IMR-90 (cell line): ENCODE measurements at regions not wholly inside any gene's neighbourhood (a gene's known extent, or its start where the extent isn't known, plus 50 kb on each side); places are given as distances from the start of the nearest gene placed in this dataset.

Experiments used
- ATAC-seq: fragments of 200-7000 bp; cut with Tn5 transposase; 2 replicates; pipeline ENCODE4 v1.9.1; 2020; ENCODE audit warnings: low read depth, mild to moderate bottlenecking, moderate library complexity
- BruUV-seq: library from RNA; stranded (reverse); fragments of 400-500 nt; replicated peaks from 2 replicates; lab custom pipeline; 2021; lab: Mats Ljungman, UMichigan
- CTCF ChIA-PET: fragments of 300-600 bp; formaldehyde crosslinking; extraction: SDS; loops from one replicate; lab custom pipeline; 2021; ENCODE audit warnings: antibody characterized with exemption; lab: Yijun Ruan, JAX
- POLR2A ChIA-PET: fragments of 300-600 bp; sonication (Branson Sonifier 250); formaldehyde crosslinking; loops from one replicate; lab custom pipeline; 2022; ENCODE audit warnings: antibody characterized with exemption; ENCODE audit not compliant: unreplicated experiment; lab: Charles Lee
- DNase-seq: peaks from one replicate; pipeline ENCODE4 v3.0.0; 2013
- H2AFZ ChIP-seq: replicated peaks from 2 replicates; pipeline ENCODE3; 2013; ENCODE audit warnings: low read length, mild to moderate bottlenecking; ENCODE audit not compliant: poor library complexity
- H2AK5ac ChIP-seq: 2 replicates; pipeline ENCODE4 v1.6.1; 2013; ENCODE audit warnings: low read depth, low read length, inconsistent platforms
- H2AK9ac ChIP-seq: replicated peaks from 2 replicates; pipeline ENCODE3; 2013; ENCODE audit warnings: mild to moderate bottlenecking, low read depth, low read length, moderate library complexity; ENCODE audit not compliant: poor library complexity
- H2BK120ac ChIP-seq: 2 replicates; pipeline ENCODE4 v1.6.1; 2013; ENCODE audit warnings: low read depth, low read length, inconsistent platforms
- H2BK15ac ChIP-seq: 3 replicates; pipeline ENCODE4 v1.6.1; 2013; ENCODE audit warnings: low read depth, low read length, inconsistent platforms
- H2BK20ac ChIP-seq: 2 replicates; pipeline ENCODE4 v1.6.1; 2013; ENCODE audit warnings: low read depth, mild to moderate bottlenecking, inconsistent platforms, low read length, moderate library complexity
- H2BK5ac ChIP-seq: 2 replicates; pipeline ENCODE4 v1.6.1; 2013; ENCODE audit warnings: mild to moderate bottlenecking, low read depth, low read length, inconsistent platforms; ENCODE audit not compliant: poor library complexity, severe bottlenecking
- H3K14ac ChIP-seq: replicated peaks from 2 replicates; pipeline ENCODE4 v1.6.1; 2013; ENCODE audit warnings: low read depth, low read length, inconsistent platforms
- H3K18ac ChIP-seq: 2 replicates; pipeline ENCODE4 v1.6.1; 2013; ENCODE audit warnings: low read depth, low read length, control low read depth
- H3K23ac ChIP-seq: 2 replicates; pipeline ENCODE4 v1.6.1; 2013; ENCODE audit warnings: low read depth, low read length, inconsistent platforms
- H3K27ac ChIP-seq: 2 replicates; pipeline ENCODE4 v1.5.1; 2013; ENCODE audit warnings: mild to moderate bottlenecking, control low read depth, low read length; ENCODE audit not compliant: insufficient read depth
- H3K27me3 ChIP-seq: 2 replicates; pipeline ENCODE4 v1.6.1; 2013; ENCODE audit warnings: low read length; ENCODE audit not compliant: control insufficient read depth, insufficient read depth
- H3K36me3 ChIP-seq: 2 replicates; pipeline ENCODE4 v1.6.1; 2013; ENCODE audit warnings: low read length, mixed read lengths; ENCODE audit not compliant: control insufficient read depth, insufficient read depth
- H3K4ac ChIP-seq: 2 replicates; pipeline ENCODE4 v1.6.1; 2013; ENCODE audit warnings: low read depth, low read length, inconsistent platforms
- H3K4me1 ChIP-seq: 2 replicates; pipeline ENCODE4 v1.6.1; 2013; ENCODE audit warnings: low read length, mixed read lengths; ENCODE audit not compliant: control insufficient read depth, insufficient read depth
- H3K4me2 ChIP-seq: 2 replicates; pipeline ENCODE4 v1.6.1; 2013; ENCODE audit warnings: low read depth, mild to moderate bottlenecking, control low read depth, low read length, moderate library complexity
- H3K4me3 ChIP-seq: 2 replicates; pipeline ENCODE4 v1.5.1; 2013; ENCODE audit warnings: low read depth, mild to moderate bottlenecking, control low read depth, low read length, moderate library complexity; ENCODE audit not compliant: insufficient read depth
- H3K56ac ChIP-seq: 2 replicates; pipeline ENCODE4 v1.6.1; 2013; ENCODE audit warnings: low read length, inconsistent platforms; ENCODE audit not compliant: insufficient read depth; ENCODE audit errors: extremely low read depth
- H3K79me1 ChIP-seq, 2 experiments: 2 replicates each; pipeline ENCODE4 v1.6.1; 2013; ENCODE audit warnings: low read length in 2 of 2, inconsistent platforms in 1 of 2, low read depth in 1 of 2
- H3K9ac ChIP-seq: 2 replicates; pipeline ENCODE4 v1.6.1; 2013; ENCODE audit warnings: low read depth, low read length, control low read depth
- H3K9me1 ChIP-seq: 2 replicates; pipeline ENCODE4 v1.6.1; 2013; ENCODE audit warnings: low read length, inconsistent platforms; ENCODE audit not compliant: insufficient read depth
- H3K9me3 ChIP-seq: 2 replicates; pipeline ENCODE4 v1.6.1; 2013; ENCODE audit warnings: low read length; ENCODE audit not compliant: control insufficient read depth, insufficient read depth
- H4K20me1 ChIP-seq: 2 replicates; pipeline ENCODE4 v1.6.1; 2013; ENCODE audit warnings: low read length, inconsistent platforms; ENCODE audit not compliant: insufficient read depth
- H4K5ac ChIP-seq: 2 replicates; pipeline ENCODE4 v1.6.1; 2013; ENCODE audit warnings: mild to moderate bottlenecking, low read depth, low read length, control low read depth
- H4K8ac ChIP-seq, 2 experiments: 2 replicates each; pipeline ENCODE4 v1.6.1; 2013; ENCODE audit warnings: low read depth in 2 of 2, low read length in 2 of 2, control low read depth in 1 of 2, inconsistent platforms in 1 of 2
- H4K91ac ChIP-seq: 2 replicates; pipeline ENCODE4 v1.6.1; 2013; ENCODE audit warnings: low read depth, low read length, inconsistent platforms; ENCODE audit not compliant: insufficient read depth
- CEBPB ChIP-seq: IDR thresholded peaks from 2 replicates; pipeline ENCODE4 v1.6.1; 2012; ENCODE audit warnings: low read depth, low read length, improper control_type of control experiment
- CHD1 ChIP-seq: IDR thresholded peaks from 2 replicates; pipeline ENCODE4 v1.6.1; 2012; ENCODE audit warnings: low read depth, low read length, improper control_type of control experiment
- FOS ChIP-seq: fragments of 150-350 bp; IDR thresholded peaks from 2 replicates; pipeline ENCODE4 v1.6.1; 2016; ENCODE audit warnings: low read depth, low read length
- MAFK ChIP-seq: IDR thresholded peaks from 2 replicates; pipeline ENCODE4 v1.6.1; 2012; ENCODE audit warnings: low read depth, low read length, improper control_type of control experiment
- NFE2L2 ChIP-seq: fragments of 150-350 bp; IDR thresholded peaks from 2 replicates; pipeline ENCODE4 v1.6.1; 2016; ENCODE audit warnings: low read depth, mild to moderate bottlenecking, low read length
- POLR2A ChIP-seq: IDR thresholded peaks from 2 replicates; pipeline ENCODE4 v1.6.1; 2012; ENCODE audit warnings: mild to moderate bottlenecking, low read depth, low read length
- RCOR1 ChIP-seq: IDR thresholded peaks from 2 replicates; pipeline ENCODE4 v1.6.1; 2012; ENCODE audit warnings: mild to moderate bottlenecking, low read length, improper control_type of control experiment; ENCODE audit not compliant: insufficient replicate concordance
- WGBS, 2 experiments: methylation state at CpG; one replicate each; pipeline versions ENCODE4 v1.1.5 to v1.1.7; 2013; ENCODE audit warnings: missing lambda C conversion rate in 2 of 2; ENCODE audit not compliant: insufficient read length in 1 of 2; ENCODE audit errors: extremely low coverage in 2 of 2; 5-methylcytosine and 5-hydroxymethylcytosine counted together
- dilution Hi-C: fragments of 300-500 bp; cut with HindIII; formaldehyde crosslinking; loops from one replicate; pipeline ENCODE4 v1.14.3; 2018; ENCODE audit warnings: low sequenced_read_pairs; ENCODE audit not compliant: unreplicated experiment
- in situ Hi-C: fragments of 300-500 bp; cut with MboI; formaldehyde crosslinking; loops from 3 replicates; pipeline ENCODE4 v1.14.3; 2019; ENCODE audit warnings: low sequenced_read_pairs, inconsistent platforms, mixed read lengths
- intact Hi-C: fragments of 100-400 bp; cut with micrococcal nuclease; formaldehyde crosslinking; loops from 2 replicates; pipeline ENCODE4 v1.10.0; 2022

DNA sequence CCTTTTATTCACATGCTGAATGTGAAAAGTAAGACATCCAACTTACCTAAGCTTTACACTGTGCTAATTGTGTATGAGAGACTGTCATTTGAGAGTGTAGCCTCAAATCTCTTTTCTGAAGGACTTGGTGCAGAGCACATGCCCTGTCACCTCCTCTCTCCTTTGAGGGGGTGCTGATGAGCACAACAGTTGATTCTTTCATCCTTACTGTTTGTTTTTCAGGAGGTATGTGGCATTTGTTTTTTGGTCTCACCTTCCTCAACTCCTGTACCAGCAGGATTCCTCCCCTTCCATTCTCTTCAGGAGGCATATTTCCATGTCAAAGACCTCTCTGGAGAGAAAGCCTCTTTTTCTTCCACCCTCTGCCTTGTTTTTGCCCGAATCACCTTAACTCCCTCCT is 252.6 kb upstream of the CITED2 start:
- BruUV-seq = no TSS peak
- H2AK9ac ChIP-seq = no peak overlapping the region
- dilution Hi-C loops = no loop called here
- H3K79me1 ChIP-seq = no peaks in the 10 kb centered on the region
- H3K27me3 ChIP-seq = no peaks in the 10 kb centered on the region
- H4K91ac ChIP-seq = no peak overlapping the region
- no peak overlapping the region for H2BK5ac ChIP-seq
- H3K18ac ChIP-seq = no peak overlapping the region; the same call in 1 of the 2 replicates
- in situ Hi-C loops = no loop called here
- H3K14ac ChIP-seq = no peak overlapping the region
- no peaks in the 10 kb centered on the region for H3K4me1 ChIP-seq
- peak overlapping the region; percentile 4; the same call in 1 of the 2 replicates for H2BK20ac ChIP-seq
- no peak overlapping the region for H4K8ac ChIP-seq
- no peak overlapping the region for H2AFZ ChIP-seq
- no peak overlapping the region for H2BK15ac ChIP-seq
- H3K9me1 ChIP-seq = no peaks in the 10 kb centered on the region; the same call in 1 of the 2 replicates
- H3K56ac ChIP-seq = no peak overlapping the region
- no peak overlapping the region for H3K4ac ChIP-seq
- peak overlapping the region; percentile 27 for H3K23ac ChIP-seq
- no peaks in the 10 kb centered on the region for H3K36me3 ChIP-seq
- no peak overlapping the region for H3K4me2 ChIP-seq
- intact Hi-C loops = no loop called here
- DNase-seq (no peak), ATAC-seq (no peak)
- ChIA-PET CTCF (no interaction called here), POLR2A (no interaction called here)
- H3K9me3 ChIP-seq = no peaks in the 10 kb centered on the region
- H2BK120ac ChIP-seq = no peak overlapping the region
- H2AK5ac ChIP-seq = no peak overlapping the region
- TF ChIP-seq CHD1 (no peak), FOS (no peak), POLR2A (no peak), NFE2L2 (no peak), RCOR1 (no peak), MAFK (no peak), CEBPB (no peak)
- no peak overlapping the region for H3K27ac ChIP-seq
- no peak overlapping the region for H3K4me3 ChIP-seq
- H4K20me1 ChIP-seq = no peaks in the 10 kb centered on the region
- no peak overlapping the region for H3K9ac ChIP-seq
- no peak overlapping the region for H4K5ac ChIP-seq
- no CpG with 5 or more reads among the region's 1 CpG for WGBS, 2 experiments
